Middle frontal gyrus (tissue), 1 donor: ENCODE measurements at regions not wholly inside any gene's neighbourhood (a gene's known extent, or its start where the extent isn't known, plus 50 kb on each side); places are given as distances from the start of the nearest gene placed in this dataset.

Experiments
- DNase-seq: peaks from one replicate; pipeline ENCODE4 v3.0.0-alpha.2; 2015; ENCODE audit warnings: low spot score; ENCODE audit errors: extremely low spot score

DNA sequence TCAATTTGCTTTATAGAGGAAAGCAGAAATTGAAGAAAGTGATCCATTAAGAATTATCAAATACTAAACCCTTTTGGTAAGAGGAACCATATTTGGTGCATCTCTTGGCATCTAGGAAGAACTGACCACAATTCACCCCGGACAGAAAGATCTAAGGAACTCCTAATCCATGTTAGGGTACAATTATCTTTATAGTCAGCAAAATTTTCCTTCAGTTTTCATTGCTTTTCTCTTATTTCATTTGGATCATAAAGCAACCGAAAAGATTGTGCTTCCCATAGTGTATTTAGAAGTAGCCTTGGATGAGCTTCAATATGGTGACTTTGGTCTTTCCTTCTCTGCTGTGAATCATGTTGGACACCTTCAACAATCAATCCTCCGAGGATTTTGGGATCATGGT is 50.1 kb upstream of the IGFBP5 start:
- no peak for DNase-seq
